HG02571 (cell line): ENCODE measurements at regions not wholly inside any gene's neighbourhood (a gene's known extent, or its start where the extent isn't known, plus 50 kb on each side); places are given as distances from the start of the nearest gene placed in this dataset.
"Not testable (repeated sequence)": the region's sequence is repeated elsewhere in the genome, so short reads cannot be mapped to it uniquely, and the experiment has no call there.

Experiments
- ATAC-seq: cut with Tn5 transposase; IDR thresholded peaks from one replicate; pipeline ENCODE4 v1.9.1; 2021; ENCODE audit warnings: mild to moderate bottlenecking, moderate library complexity; ENCODE audit not compliant: unreplicated experiment

- ATAC-seq = no peak
Observed at GRCh38 chr5:119694284-119694683, 64.9 kb downstream of the FAM170A start.

- no peak for ATAC-seq
Observed at GRCh38 chr5:119706049-119706448, 76.7 kb downstream of the FAM170A start.

GRCh38 chr5:119708076-119708790, 78.9 kb downstream of the FAM170A start:
- ATAC-seq = no peak

GRCh38 chr5:119721775-119722174, 92.4 kb downstream of the FAM170A start:
- no peak for ATAC-seq

GRCh38 chr5:119725291-119725690, 95.9 kb downstream of the FAM170A start:
- not testable (repeated sequence) for ATAC-seq

- no peak for ATAC-seq
Observed at GRCh38 chr5:119726544-119726943, 97.2 kb downstream of the FAM170A start.

GRCh38 chr5:119740225-119740624, 110.9 kb downstream of the FAM170A start:
- no peak for ATAC-seq

GRCh38 chr5:119741691-119742090, 112.3 kb downstream of the FAM170A start:
- ATAC-seq = no peak

GRCh38 chr5:119742311-119742710, 113.0 kb downstream of the FAM170A start:
- no peak for ATAC-seq

- peak; percentile 81 for ATAC-seq
Observed at GRCh38 chr5:119743927-119744326, 114.6 kb downstream of the FAM170A start.

GRCh38 chr5:119745976-119746375, 116.6 kb downstream of the FAM170A start:
- no peak for ATAC-seq

- no peak for ATAC-seq
Observed at GRCh38 chr5:119746984-119747383, 117.6 kb downstream of the FAM170A start.

GRCh38 chr5:119750887-119751733, 121.8 kb downstream of the FAM170A start:
- ATAC-seq = no peak

GRCh38 chr5:119751734-119752094, 122.4 kb downstream of the FAM170A start:
- ATAC-seq = no peak

GRCh38 chr5:119752921-119753886, 123.8 kb downstream of the FAM170A start:
- ATAC-seq = no peak

- ATAC-seq = not testable (repeated sequence)
Observed at GRCh38 chr5:119754825-119755224, 125.5 kb downstream of the FAM170A start.

GRCh38 chr5:119757276-119757675, 127.9 kb downstream of the FAM170A start:
- no peak for ATAC-seq

- ATAC-seq = not testable (repeated sequence)
Observed at GRCh38 chr5:119769695-119770693, 140.6 kb downstream of the FAM170A start.

- ATAC-seq = not testable (repeated sequence)
Observed at GRCh38 chr5:119780145-119780544, 150.8 kb downstream of the FAM170A start.

GRCh38 chr5:119785057-119785456, 155.7 kb downstream of the FAM170A start:
- ATAC-seq = no peak
